CD14-positive monocyte (primary cell): ENCODE measurements at regions not wholly inside any gene's neighbourhood (a gene's known extent, or its start where the extent isn't known, plus 50 kb on each side); places are given as distances from the start of the nearest gene placed in this dataset.
"Not testable (repeated sequence)": the region's sequence is repeated elsewhere in the genome, so short reads cannot be mapped to it uniquely, and the experiment has no call there.

ENCODE experiments used
- DNase-seq, 3 donors: peaks; one replicate each; pipeline ENCODE4 v3.0.0-alpha.2; 2011 to 2022
- H2AFZ ChIP-seq: 2 replicates; pipeline ENCODE4 v1.6.0; 2012; ENCODE audit warnings: mild to moderate bottlenecking, low read depth, low read length, inconsistent platforms; ENCODE audit not compliant: insufficient read depth, poor library complexity, severe bottlenecking
- H3K27ac ChIP-seq, 2 donors: 1 replicate in 1 of 2; 2 replicates in 1 of 2; pipeline ENCODE4 v1.5.1; 2012 to 2013; ENCODE audit warnings: low read length in 2 of 2, control low read depth in 1 of 2, inconsistent platforms in 1 of 2, low read depth in 1 of 2, mild to moderate bottlenecking in 1 of 2
- H3K27me3 ChIP-seq, 2 donors: one replicate each; pipeline versions ENCODE4 v1.6.0 to v1.6.1; 2011 to 2013; ENCODE audit warnings: low read length in 2 of 2; ENCODE audit not compliant: control insufficient read depth in 2 of 2, insufficient read depth in 2 of 2
- H3K36me3 ChIP-seq, 2 donors: replicated peaks in 1 of 2; 1 replicate in 1 of 2; 2 replicates in 1 of 2; pipeline versions ENCODE4 v1.5.1 to v1.6.1; 2012 to 2013; ENCODE audit warnings: low read length in 2 of 2, control low read depth in 1 of 2, inconsistent platforms in 1 of 2, mild to moderate bottlenecking in 1 of 2; ENCODE audit not compliant: insufficient read depth in 2 of 2, control insufficient read depth in 1 of 2
- H3K4me1 ChIP-seq, 2 donors: 1 replicate in 1 of 2; 2 replicates in 1 of 2; pipeline versions ENCODE4 v1.5.1 to v1.6.1; 2012 to 2013; ENCODE audit warnings: low read length in 2 of 2, control low read depth in 1 of 2, inconsistent platforms in 1 of 2, mild to moderate bottlenecking in 1 of 2, moderate library complexity in 1 of 2; ENCODE audit not compliant: insufficient read depth in 2 of 2, control insufficient read depth in 1 of 2
- H3K4me2 ChIP-seq: replicated peaks from 2 replicates; pipeline ENCODE3; 2012; ENCODE audit warnings: low read length, moderate library complexity, mild to moderate bottlenecking; ENCODE audit not compliant: poor library complexity, severe bottlenecking; ENCODE audit errors: extremely low read depth
- H3K4me3 ChIP-seq, 3 experiments: fragments of 200-600 bp in 1 of 3; sonication (generic) in 1 of 3; replicated peaks in 1 of 3; 1 replicate in 2 of 3; 2 replicates in 1 of 3; pipeline ENCODE4 v1.5.1; 2011 to 2013; ENCODE audit warnings: low read length in 3 of 3, mild to moderate bottlenecking in 3 of 3, control low read depth in 2 of 3, low read depth in 2 of 3, inconsistent platforms in 1 of 3, moderate library complexity in 1 of 3
- H3K79me2 ChIP-seq: 2 replicates; pipeline ENCODE4 v1.6.0; 2012; ENCODE audit warnings: mild to moderate bottlenecking, control low read depth, inconsistent platforms, low read length, moderate library complexity; ENCODE audit not compliant: insufficient read depth
- H3K9ac ChIP-seq: 2 replicates; pipeline ENCODE4 v1.6.0; 2017; ENCODE audit warnings: low read length, mild to moderate bottlenecking; ENCODE audit not compliant: insufficient read depth, poor library complexity, severe bottlenecking
- H3K9me3 ChIP-seq, 2 donors: replicated peaks in 1 of 2; 1 replicate in 1 of 2; 2 replicates in 1 of 2; pipeline versions ENCODE4 v1.5.1 to v1.6.1; 2012 to 2013; ENCODE audit warnings: low read length in 2 of 2, control low read depth in 1 of 2; ENCODE audit not compliant: control insufficient read depth in 1 of 2, insufficient read depth in 1 of 2
- H4K20me1 ChIP-seq: 2 replicates; pipeline ENCODE4 v1.6.0; 2012; ENCODE audit warnings: mild to moderate bottlenecking, low read length, control low read depth, moderate library complexity; ENCODE audit not compliant: insufficient read depth
- H3K27ac Mint-ChIP-seq, 7 donors: one replicate each; pipeline ENCODE4 v1.8.0; 2020; ENCODE audit warnings: mild to moderate bottlenecking in 7 of 7, mixed read lengths in 7 of 7, moderate library complexity in 6 of 7, inconsistent platforms in 2 of 7
- H3K27me3 Mint-ChIP-seq, 3 donors: one replicate each; pipeline ENCODE4 v1.8.0; 2021 to 2022; ENCODE audit warnings: low read depth in 3 of 3, mild to moderate bottlenecking in 3 of 3, mixed read lengths in 3 of 3, moderate library complexity in 3 of 3, inconsistent platforms in 1 of 3
- H3K36me3 Mint-ChIP-seq, 2 donors: one replicate each; pipeline ENCODE4 v1.8.0; 2020; ENCODE audit warnings: mixed read lengths in 2 of 2, inconsistent platforms in 1 of 2, mild to moderate bottlenecking in 1 of 2
- H3K4me1 Mint-ChIP-seq: one replicate; pipeline ENCODE4 v1.8.0; 2020; ENCODE audit warnings: mild to moderate bottlenecking, mixed read lengths
- H3K4me3 Mint-ChIP-seq, 2 donors: one replicate each; pipeline ENCODE4 v1.8.0; 2020; ENCODE audit warnings: mild to moderate bottlenecking in 2 of 2, mixed read lengths in 2 of 2, moderate library complexity in 1 of 2
- H3K9me3 Mint-ChIP-seq, 7 donors: one replicate each; pipeline ENCODE4 v1.8.0; 2020 to 2022; ENCODE audit warnings: mixed read lengths in 7 of 7, mild to moderate bottlenecking in 6 of 7, moderate library complexity in 6 of 7, inconsistent platforms in 2 of 7
- WGBS: methylation state at CpG from one replicate; pipeline ENCODE4 v1.1.5; 2013; ENCODE audit warnings: missing lambda C conversion rate; ENCODE audit not compliant: insufficient coverage; 5-methylcytosine and 5-hydroxymethylcytosine counted together
- intact Hi-C, 2 donors: fragments of 100-400 bp; cut with micrococcal nuclease; formaldehyde crosslinking; loops; one replicate each; pipeline versions ENCODE4 v1.15.0 to v1.15.1; 2023

- DNase-seq, H3K27me3 Mint-ChIP-seq, H3K4me3 Mint-ChIP-seq, intact Hi-C loops, H3K4me2 ChIP-seq, H3K36me3 Mint-ChIP-seq, H3K27ac Mint-ChIP-seq, H3K9ac ChIP-seq, H3K27me3 ChIP-seq, H3K9me3 ChIP-seq, H3K4me3 ChIP-seq, H3K36me3 ChIP-seq, H3K79me2 ChIP-seq, H3K4me1 ChIP-seq, H2AFZ ChIP-seq, H4K20me1 ChIP-seq, H3K4me1 Mint-ChIP-seq, H3K27ac ChIP-seq: not testable (repeated sequence)
- H3K9me3 Mint-ChIP-seq: peaks cover 5 to 20% (median 12%) of the 10 kb centered on the region in 7 donors
- no CpG with 5 or more reads among the region's 1 CpG for WGBS
These were observed 310.3 kb downstream of the KLF13 start for GRCh38 chr15:31636911-31637310.

DNA sequence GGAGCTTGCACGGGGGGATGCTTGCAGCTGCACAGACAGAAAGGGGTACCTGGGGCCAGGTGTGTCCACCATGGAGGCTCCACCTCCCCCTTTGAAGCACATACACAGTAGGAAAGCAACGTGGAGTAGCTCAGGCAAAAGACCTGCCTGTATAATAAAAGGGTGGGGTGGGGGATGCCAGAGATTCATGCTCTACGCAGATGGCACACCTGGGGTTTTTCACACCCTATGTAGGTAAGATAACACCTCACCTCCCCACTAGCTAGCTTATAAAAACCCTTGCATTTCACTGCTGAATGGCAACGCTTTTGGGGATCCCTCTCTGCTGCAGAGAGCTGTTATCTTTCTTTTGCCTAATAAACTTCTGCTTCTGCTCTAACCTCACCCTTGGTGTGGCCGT, 317.3 kb downstream of the KLF13 start:
- H3K36me3 ChIP-seq, DNase-seq, H3K79me2 ChIP-seq, intact Hi-C loops, H4K20me1 ChIP-seq, H3K4me2 ChIP-seq, H3K27ac ChIP-seq, H3K4me1 ChIP-seq, H3K9ac ChIP-seq, H3K4me3 Mint-ChIP-seq, H3K27ac Mint-ChIP-seq, H3K9me3 ChIP-seq, H3K4me3 ChIP-seq, H3K27me3 ChIP-seq, H3K4me1 Mint-ChIP-seq, H3K36me3 Mint-ChIP-seq, H3K9me3 Mint-ChIP-seq, H2AFZ ChIP-seq: not testable (repeated sequence)
- no CpG with 5 or more reads among the region's 5 CpGs for WGBS
- peaks cover 3 to 15% (median 7%) of the 10 kb centered on the region in 3 donors for H3K27me3 Mint-ChIP-seq

DNA sequence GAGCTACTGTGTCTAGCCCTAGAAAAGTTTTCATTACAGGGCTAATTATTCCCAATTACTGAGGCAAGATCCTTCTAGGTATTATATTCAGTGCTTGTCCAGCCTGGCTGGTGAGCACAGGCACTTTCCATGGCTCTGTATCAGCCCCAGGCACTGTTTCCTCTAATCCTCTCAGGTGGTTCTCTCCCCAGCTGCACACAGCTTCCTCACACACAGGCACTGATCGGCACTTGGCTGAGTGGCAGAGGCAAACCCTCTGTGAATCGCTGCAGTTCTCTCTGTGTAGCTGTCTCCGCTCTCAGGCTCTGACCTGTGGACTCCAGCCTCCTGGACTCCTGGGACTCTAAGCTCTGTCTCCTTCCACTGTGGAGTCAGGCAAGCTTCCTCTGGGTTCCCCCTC, 318.1 kb downstream of the KLF13 start:
- WGBS: 83% methylated on average over 3 of the region's 3 CpGs
- intact Hi-C loops, H4K20me1 ChIP-seq, H3K4me3 ChIP-seq, H3K9ac ChIP-seq, H3K4me3 Mint-ChIP-seq, H2AFZ ChIP-seq, H3K4me2 ChIP-seq, H3K36me3 ChIP-seq, H3K27ac ChIP-seq, H3K9me3 ChIP-seq, H3K36me3 Mint-ChIP-seq, H3K4me1 ChIP-seq, H3K27me3 ChIP-seq, DNase-seq, H3K9me3 Mint-ChIP-seq, H3K4me1 Mint-ChIP-seq, H3K79me2 ChIP-seq, H3K27ac Mint-ChIP-seq: not testable (repeated sequence)
- peaks cover 3 to 17% (median 8%) of the 10 kb centered on the region in 3 donors for H3K27me3 Mint-ChIP-seq

DNA sequence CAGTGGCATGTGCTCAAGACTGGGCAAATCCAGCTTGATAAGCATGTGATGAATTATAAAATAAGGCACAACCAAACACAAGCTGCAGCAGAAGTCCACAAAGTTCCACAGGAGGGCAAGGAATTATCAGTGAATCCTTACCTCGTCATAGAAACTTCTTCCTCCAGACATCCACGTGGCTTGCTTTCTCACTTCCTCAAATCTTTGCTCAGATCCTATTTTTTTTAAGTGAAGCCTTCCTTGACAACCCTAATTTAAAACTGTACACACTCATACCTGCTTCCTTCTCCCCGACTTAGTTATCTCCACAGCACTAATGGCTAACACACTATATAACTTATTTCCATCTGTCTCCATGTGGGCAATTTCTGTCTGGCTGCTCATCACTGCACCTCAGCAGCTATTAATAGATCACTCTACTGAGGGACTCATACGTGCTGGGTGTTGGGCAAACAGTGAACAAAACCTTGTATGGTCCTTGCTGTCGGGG, 320.7 kb downstream of the KLF13 start:
- H3K4me3 ChIP-seq, H3K9ac ChIP-seq, intact Hi-C loops, H4K20me1 ChIP-seq, H3K36me3 ChIP-seq, H3K4me2 ChIP-seq, H3K27me3 ChIP-seq, H3K9me3 Mint-ChIP-seq, H3K4me1 Mint-ChIP-seq, H3K9me3 ChIP-seq, H2AFZ ChIP-seq, H3K4me1 ChIP-seq, H3K4me3 Mint-ChIP-seq, H3K27ac ChIP-seq, H3K79me2 ChIP-seq, H3K36me3 Mint-ChIP-seq: not testable (repeated sequence)
- peak; percentile 12 to 44 (median 14) for DNase-seq
- H3K27me3 Mint-ChIP-seq: peaks cover 3 to 17% (median 8%) of the 10 kb centered on the region in 3 donors
- 21% methylated on average over 3 of the region's 5 CpGs for WGBS
- H3K27ac Mint-ChIP-seq: peak overlapping the region in 1 of 7 donors; percentile 56
